GM12891 (cell line): ENCODE measurements at regions not wholly inside any gene's neighbourhood (a gene's known extent, or its start where the extent isn't known, plus 50 kb on each side); places are given as distances from the start of the nearest gene placed in this dataset.

Experiments
- POLR2A ChIP-seq: IDR thresholded peaks from 2 replicates; pipeline ENCODE4 v1.6.1; 2011; ENCODE audit warnings: low read depth, low read length, control low read depth
- POLR2AphosphoS5 ChIP-seq: IDR thresholded peaks from 2 replicates; pipeline ENCODE4 v1.6.1; 2011; ENCODE audit warnings: low read depth, low read length, control low read depth
- POU2F2 ChIP-seq: IDR thresholded peaks from 2 replicates; pipeline ENCODE4 v1.6.1; 2011; ENCODE audit warnings: low read depth, mild to moderate bottlenecking, control low read depth, low read length, moderate library complexity
- SPI1 ChIP-seq: IDR thresholded peaks from 2 replicates; pipeline ENCODE4 v1.6.1; 2011; ENCODE audit warnings: low read depth, low read length, control low read depth

DNA sequence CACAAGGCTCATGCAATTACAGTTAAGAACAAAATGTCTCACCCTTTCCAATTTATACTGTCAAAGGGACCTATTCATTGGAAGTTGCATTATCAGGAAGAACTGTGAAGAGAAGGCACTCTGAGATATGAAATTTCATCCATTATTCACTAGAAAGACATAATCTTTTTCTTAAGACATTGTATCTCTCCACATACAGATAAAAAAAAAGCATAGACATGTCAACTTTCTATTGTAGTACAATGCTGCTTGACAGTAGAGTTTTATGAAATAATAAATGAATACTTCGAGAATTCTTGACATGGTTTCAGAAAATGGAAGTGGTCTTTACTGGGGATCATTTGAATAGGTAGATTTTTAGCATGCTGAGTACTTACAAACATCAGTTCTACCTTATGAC, 545.0 kb downstream of the TMA16 start:
- TF ChIP-seq POLR2A (no peak), POLR2AphosphoS5 (no peak), POU2F2 (no peak), SPI1 (no peak)
